ENCODE measurements at regions not wholly inside any gene's neighbourhood (a gene's known extent, or its start where the extent isn't known, plus 50 kb on each side); places are given as distances from the start of the nearest gene placed in this dataset.
"Not testable (repeated sequence)": the region's sequence is repeated elsewhere in the genome, so short reads cannot be mapped to it uniquely, and the experiment has no call there.

DNA sequence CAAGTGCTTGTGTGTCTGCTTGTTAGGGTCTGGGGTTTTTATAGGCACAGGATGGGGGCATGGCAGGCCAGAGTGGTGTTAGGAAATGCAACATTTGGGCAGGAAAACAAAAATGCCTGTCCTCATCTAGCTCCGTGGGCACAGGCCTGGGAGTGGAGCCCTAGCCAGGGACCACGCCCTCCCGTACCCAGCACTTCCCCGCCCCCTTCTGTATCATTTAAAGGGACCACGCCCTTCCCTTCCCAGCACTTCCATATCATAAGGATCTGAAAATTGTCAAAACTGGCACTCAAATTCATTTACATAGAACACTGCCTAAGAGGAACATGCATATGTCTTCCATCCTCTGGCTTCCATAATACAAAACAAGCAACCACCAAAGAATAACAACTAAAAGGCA is 185.8 kb downstream of the B3GLCT start:
- no peaks in the 10 kb centered on the region for H3K36me3 ChIP-seq
- no peaks in the 10 kb centered on the region for H3K27me3 ChIP-seq
- intact Hi-C loops (cut with DNase I; ENCODE audit: low total_unique reads): no loop called here
- H3K9me3 ChIP-seq: no peaks in the 10 kb centered on the region
- DNase-seq: no peak
- H3K27ac ChIP-seq: no peak overlapping the region
- H3K4me3 ChIP-seq: no peak overlapping the region
- no peaks in the 10 kb centered on the region for H3K4me1 ChIP-seq
- TF ChIP-seq, protein P1, sequence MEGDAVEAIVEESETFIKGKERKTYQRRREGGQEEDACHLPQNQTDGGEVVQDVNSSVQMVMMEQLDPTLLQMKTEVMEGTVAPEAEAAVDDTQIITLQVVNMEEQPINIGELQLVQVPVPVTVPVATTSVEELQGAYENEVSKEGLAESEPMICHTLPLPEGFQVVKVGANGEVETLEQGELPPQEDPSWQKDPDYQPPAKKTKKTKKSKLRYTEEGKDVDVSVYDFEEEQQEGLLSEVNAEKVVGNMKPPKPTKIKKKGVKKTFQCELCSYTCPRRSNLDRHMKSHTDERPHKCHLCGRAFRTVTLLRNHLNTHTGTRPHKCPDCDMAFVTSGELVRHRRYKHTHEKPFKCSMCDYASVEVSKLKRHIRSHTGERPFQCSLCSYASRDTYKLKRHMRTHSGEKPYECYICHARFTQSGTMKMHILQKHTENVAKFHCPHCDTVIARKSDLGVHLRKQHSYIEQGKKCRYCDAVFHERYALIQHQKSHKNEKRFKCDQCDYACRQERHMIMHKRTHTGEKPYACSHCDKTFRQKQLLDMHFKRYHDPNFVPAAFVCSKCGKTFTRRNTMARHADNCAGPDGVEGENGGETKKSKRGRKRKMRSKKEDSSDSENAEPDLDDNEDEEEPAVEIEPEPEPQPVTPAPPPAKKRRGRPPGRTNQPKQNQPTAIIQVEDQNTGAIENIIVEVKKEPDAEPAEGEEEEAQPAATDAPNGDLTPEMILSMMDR (IDR thresholded peaks at IDR 0.05): no peak

DNA sequence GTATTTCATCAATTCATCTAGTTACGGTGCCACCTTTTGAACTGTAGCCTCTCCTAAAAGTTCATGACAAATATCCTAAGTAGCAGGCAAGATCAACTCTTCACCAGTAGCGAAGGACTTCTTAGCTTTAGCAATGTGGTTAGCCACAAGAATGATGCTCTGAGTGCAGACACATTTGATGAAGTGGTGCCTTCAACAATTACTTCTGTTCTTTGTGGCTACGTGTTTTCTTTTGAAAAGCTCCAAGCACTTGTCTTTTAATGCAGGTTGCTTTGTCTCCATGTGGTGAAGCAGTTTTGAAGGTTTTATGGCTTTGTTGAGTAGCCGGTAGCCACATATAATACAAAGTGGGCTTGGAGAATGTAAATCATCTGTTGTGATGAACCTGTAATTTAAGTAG is 194.7 kb downstream of the B3GLCT start:
- Histone ChIP-seq H3K27me3 (no peaks in the 10 kb centered on the region), H3K9me3 (peaks cover 0 to 8% (median 0%) of the 10 kb centered on the region in 3 donors), H3K36me3 (no peaks in the 10 kb centered on the region), H3K4me1 (no peaks in the 10 kb centered on the region), H3K27ac (no peak overlapping the region), H3K4me3 (no peak overlapping the region)
- DNase-seq: no peak
- TF ChIP-seq, protein P1 (IDR thresholded peaks at IDR 0.05): no peak
- intact Hi-C loops (cut with DNase I; ENCODE audit: low total_unique reads): no loop called here

DNA sequence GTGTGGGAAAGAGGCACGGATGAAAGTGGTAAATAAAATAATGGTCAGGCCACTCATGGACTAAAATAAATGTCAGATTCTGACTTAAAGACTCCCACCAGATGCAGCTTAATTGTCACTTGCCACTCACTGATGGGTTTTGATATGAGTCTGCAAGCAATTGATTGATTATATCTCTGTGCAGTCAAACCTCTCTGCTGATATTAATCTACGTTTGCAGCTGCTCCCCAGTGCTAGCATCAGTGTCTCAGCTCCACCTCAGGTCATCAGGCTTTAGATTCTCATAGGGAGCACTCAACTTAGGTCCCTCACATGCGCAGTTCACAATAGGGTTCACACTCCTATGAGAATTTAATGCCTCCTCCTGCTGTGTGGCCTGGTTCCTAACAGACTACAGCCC is 195.3 kb downstream of the B3GLCT start:
- no peak overlapping the region for H3K27ac ChIP-seq
- peaks cover 0 to 12% (median 0%) of the 10 kb centered on the region in 3 donors for H3K9me3 ChIP-seq
- TF ChIP-seq, protein P1 (IDR thresholded peaks at IDR 0.05): no peak
- no peak for DNase-seq
- H3K4me1 ChIP-seq: no peaks in the 10 kb centered on the region
- H3K27me3 ChIP-seq: no peaks in the 10 kb centered on the region
- no peak overlapping the region for H3K4me3 ChIP-seq
- H3K36me3 ChIP-seq: no peaks in the 10 kb centered on the region
- intact Hi-C loops (cut with DNase I; ENCODE audit: low total_unique reads): no loop called here

DNA sequence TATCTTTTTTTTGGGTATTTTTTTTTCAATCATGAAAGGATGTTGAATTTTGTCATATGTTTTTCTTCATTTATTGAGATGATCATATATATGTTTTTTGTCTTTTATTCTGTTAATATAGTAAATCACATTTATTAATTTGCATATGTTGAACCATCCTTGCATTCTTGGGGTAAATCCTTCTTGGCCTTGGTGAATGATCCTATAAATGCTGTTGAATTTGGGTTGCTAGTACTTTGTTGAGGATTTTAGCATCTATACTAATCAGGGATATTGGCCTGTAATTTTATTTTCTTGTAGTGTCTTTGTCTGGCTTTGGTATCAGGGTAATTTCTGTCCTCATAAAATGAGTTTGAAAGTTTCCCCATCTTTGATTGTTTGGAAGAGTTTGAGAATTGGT is 199.9 kb downstream of the B3GLCT start:
- Histone ChIP-seq H3K4me3 (no peak overlapping the region), H3K27ac (no peak overlapping the region), H3K4me1 (no peaks in the 10 kb centered on the region), H3K36me3 (no peaks in the 10 kb centered on the region), H3K9me3 (peaks cover 0 to 12% (median 0%) of the 10 kb centered on the region in 3 donors), H3K27me3 (no peaks in the 10 kb centered on the region)
- TF ChIP-seq, protein P1 (IDR thresholded peaks at IDR 0.05): no peak
- DNase-seq: no peak
- intact Hi-C loops (cut with DNase I; ENCODE audit: low total_unique reads): no loop called here

DNA sequence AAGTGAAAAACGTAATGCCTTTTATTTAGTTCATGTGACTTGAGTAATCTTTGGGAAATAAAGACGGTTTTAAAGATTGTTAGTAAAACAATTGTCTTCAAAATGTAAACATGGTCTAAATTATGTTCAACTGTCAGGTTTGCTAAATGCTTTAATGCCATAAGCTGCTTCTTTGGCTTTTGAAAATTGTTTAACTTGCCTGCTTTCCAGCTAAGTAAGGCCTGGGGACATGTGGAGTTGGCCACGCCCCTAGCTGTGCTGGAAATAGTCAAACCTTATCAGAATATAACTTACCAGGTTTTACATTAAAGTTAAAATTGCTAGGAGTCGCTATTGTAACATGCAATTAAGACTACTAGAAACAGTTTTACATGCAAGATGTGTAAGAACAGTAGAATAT is 203.9 kb downstream of the B3GLCT start:
- DNase-seq; H3K27ac ChIP-seq; H3K36me3 ChIP-seq; H3K4me1 ChIP-seq; H3K27me3 ChIP-seq; H3K4me3 ChIP-seq; intact Hi-C loops (cut with DNase I; ENCODE audit: low total_unique reads): not testable (repeated sequence)
- peaks cover 0 to 12% (median 0%) of the 10 kb centered on the region in 3 donors for H3K9me3 ChIP-seq

DNA sequence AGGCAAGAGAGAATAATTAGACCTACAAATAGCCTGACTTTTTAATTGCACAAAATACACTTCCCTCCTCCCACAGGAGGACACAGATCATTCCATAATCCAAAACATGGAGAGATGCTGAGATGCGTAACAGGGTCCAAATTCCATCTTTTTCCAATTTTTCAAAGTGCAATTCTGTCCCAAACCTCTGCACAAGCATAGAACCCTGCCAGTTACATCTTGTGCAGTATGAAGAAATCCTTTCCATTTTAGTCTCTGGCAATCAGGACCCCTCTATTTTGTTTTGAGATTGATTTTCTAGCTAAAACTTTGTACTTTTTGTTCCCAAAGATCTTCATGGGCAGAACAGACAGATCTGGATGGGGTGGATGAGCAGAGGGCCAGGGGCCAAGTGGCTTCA is 209.2 kb downstream of the B3GLCT start:
- DNase-seq: no peak
- TF ChIP-seq, protein P1 (IDR thresholded peaks at IDR 0.05): no peak
- Histone ChIP-seq H3K4me1 (no peaks in the 10 kb centered on the region), H3K27me3 (peaks cover 0 to 1% of the 10 kb centered on the region in 2 donors), H3K4me3 (no peak overlapping the region), H3K9me3 (no peaks in the 10 kb centered on the region), H3K27ac (no peak overlapping the region), H3K36me3 (no peaks in the 10 kb centered on the region)
- intact Hi-C loops (cut with DNase I; ENCODE audit: low total_unique reads): no loop called here
